Astrocyte of the spinal cord (primary cell): ENCODE measurements at regions not wholly inside any gene's neighbourhood (a gene's known extent, or its start where the extent isn't known, plus 50 kb on each side); places are given as distances from the start of the nearest gene placed in this dataset.

ENCODE experiments used
- DNase-seq: peaks from one replicate; pipeline ENCODE4 v3.0.0; 2011; ENCODE audit warnings: low read depth, low spot score
- H3K4me3 ChIP-seq: 2 replicates; pipeline ENCODE4 v1.5.1; 2011; ENCODE audit warnings: low read depth, mild to moderate bottlenecking, low read length, moderate library complexity
- CTCF ChIP-seq: IDR thresholded peaks from 2 replicates; pipeline ENCODE4 v1.5.1; 2012; ENCODE audit warnings: low read depth, mild to moderate bottlenecking, low read length, inconsistent platforms
- in situ Hi-C: cut with HindIII; loops from 2 replicates; pipeline ENCODE4 v1.10.0; 2017; ENCODE audit warnings: low sequenced_read_pairs

GRCh38 chr2:14942987-14943386, 310.5 kb downstream of the LRATD1 start:
- H3K4me3 ChIP-seq: no peak overlapping the region
- TF ChIP-seq CTCF: no peak
- in situ Hi-C loops: no loop called here
- DNase-seq: no peak

GRCh38 chr2:14944562-14945346, 312.2 kb downstream of the LRATD1 start:
- no peak overlapping the region for H3K4me3 ChIP-seq
- peak; percentile 24 for DNase-seq
- TF ChIP-seq CTCF: peak; percentile 34
- in situ Hi-C loops: no loop called here

DNA sequence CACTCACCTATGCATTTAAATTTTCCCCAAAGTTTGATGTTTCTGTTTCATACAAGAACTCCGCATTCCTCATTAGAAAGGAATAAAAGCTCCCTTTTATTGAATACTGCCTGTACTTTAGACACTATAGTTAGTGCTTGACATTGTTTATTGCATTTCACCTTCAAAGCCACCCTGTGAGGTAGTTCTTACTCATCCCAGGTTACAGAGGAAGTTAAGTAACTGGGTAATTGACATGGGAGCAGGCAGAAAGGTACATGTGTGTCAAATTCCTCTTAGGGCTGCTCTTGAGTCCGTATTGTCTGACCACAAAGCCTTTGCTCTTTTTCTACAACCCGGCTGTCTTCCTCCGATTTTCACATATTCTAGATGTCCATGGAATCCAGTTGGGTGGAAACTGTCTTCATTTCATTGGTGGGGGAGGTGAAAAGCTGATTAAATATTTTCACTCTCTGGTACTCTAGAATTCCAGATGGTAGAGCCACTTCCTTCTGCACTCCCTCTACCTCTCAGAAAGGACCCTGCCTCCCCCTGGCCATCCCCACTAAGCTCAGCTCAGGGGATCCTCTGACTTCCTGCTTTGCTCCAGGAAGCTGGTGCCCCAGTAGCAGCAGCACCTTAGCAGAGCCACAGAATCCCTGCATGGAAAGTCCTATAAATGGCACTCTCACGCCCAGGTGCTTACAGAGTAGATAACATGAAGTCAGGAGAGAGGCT, 319.2 kb downstream of the LRATD1 start:
- DNase-seq: no peak
- TF ChIP-seq CTCF: no peak
- no peak overlapping the region for H3K4me3 ChIP-seq
- in situ Hi-C loops: no loop called here

GRCh38 chr2:14952400-14952963, 320.0 kb downstream of the LRATD1 start:
- DNase-seq: no peak
- TF ChIP-seq CTCF: no peak
- H3K4me3 ChIP-seq: no peak overlapping the region
- in situ Hi-C loops: no loop called here

GRCh38 chr2:14960686-14961324, 328.3 kb downstream of the LRATD1 start:
- H3K4me3 ChIP-seq: no peak overlapping the region
- in situ Hi-C loops: no loop called here
- peak; percentile 50 for DNase-seq
- TF ChIP-seq CTCF: peak; percentile 4

- in situ Hi-C loops: no loop called here
These were observed 335.2 kb downstream of the LRATD1 start for GRCh38 chr2:14967729-14968128.

More at GRCh38 chr2:14967729-14968128, 335.2 kb downstream of the LRATD1 start:
- H3K4me3 ChIP-seq: no peak overlapping the region
- DNase-seq: no peak
- TF ChIP-seq CTCF: no peak
